ENCODE measurements at regions not wholly inside any gene's neighbourhood (a gene's known extent, or its start where the extent isn't known, plus 50 kb on each side); places are given as distances from the start of the nearest gene placed in this dataset.

DNA sequence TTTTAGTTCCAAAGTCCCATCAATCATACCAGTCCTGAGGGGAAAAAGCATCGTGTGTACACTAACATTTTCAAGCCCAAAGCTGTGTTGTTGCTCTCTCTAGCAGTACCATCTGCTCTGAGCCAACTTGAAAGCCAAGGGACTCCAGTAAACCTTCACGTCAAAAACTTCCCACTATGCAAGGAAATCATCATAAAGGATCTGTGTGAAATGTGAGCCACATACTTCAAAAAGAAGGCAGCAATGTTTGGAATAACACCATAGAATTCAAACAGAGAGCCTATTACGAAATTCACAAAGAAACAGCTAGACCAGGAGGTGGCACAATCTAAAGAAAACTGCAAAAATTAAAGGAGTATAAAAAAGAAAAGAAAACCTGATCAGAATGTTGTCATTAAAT, 399.8 kb upstream of the EPHA7 start:
- TF ChIP-seq, protein P1, sequence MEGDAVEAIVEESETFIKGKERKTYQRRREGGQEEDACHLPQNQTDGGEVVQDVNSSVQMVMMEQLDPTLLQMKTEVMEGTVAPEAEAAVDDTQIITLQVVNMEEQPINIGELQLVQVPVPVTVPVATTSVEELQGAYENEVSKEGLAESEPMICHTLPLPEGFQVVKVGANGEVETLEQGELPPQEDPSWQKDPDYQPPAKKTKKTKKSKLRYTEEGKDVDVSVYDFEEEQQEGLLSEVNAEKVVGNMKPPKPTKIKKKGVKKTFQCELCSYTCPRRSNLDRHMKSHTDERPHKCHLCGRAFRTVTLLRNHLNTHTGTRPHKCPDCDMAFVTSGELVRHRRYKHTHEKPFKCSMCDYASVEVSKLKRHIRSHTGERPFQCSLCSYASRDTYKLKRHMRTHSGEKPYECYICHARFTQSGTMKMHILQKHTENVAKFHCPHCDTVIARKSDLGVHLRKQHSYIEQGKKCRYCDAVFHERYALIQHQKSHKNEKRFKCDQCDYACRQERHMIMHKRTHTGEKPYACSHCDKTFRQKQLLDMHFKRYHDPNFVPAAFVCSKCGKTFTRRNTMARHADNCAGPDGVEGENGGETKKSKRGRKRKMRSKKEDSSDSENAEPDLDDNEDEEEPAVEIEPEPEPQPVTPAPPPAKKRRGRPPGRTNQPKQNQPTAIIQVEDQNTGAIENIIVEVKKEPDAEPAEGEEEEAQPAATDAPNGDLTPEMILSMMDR (IDR thresholded peaks at IDR 0.05; ENCODE audit: extremely low read depth in 1 of 2, insufficient read depth in 1 of 2, low read depth in 1 of 2, low read length in 2 of 2) = no peak
- no peak for TF ChIP-seq EZH2 (IDR thresholded peaks at IDR 0.05; ENCODE audit: borderline replicate concordance, low read depth, low read length, severe bottlenecking)
- no peak for TF ChIP-seq POLR2A (IDR thresholded peaks at IDR 0.05; ENCODE audit: low read depth, low read length)
- TF ChIP-seq JUN (IDR thresholded peaks at IDR 0.05; ENCODE audit: borderline replicate concordance, insufficient read depth, insufficient read length, low read depth) = no peak
- no peak for TF ChIP-seq POLR2AphosphoS5 (IDR thresholded peaks at IDR 0.05; ENCODE audit: insufficient read depth, low read depth, low read length)
- TF ChIP-seq, protein P2, sequence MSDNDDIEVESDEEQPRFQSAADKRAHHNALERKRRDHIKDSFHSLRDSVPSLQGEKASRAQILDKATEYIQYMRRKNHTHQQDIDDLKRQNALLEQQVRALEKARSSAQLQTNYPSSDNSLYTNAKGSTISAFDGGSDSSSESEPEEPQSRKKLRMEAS (IDR thresholded peaks at IDR 0.05; ENCODE audit: insufficient read depth, insufficient read length) = no peak
- TF ChIP-seq GATA2 (IDR thresholded peaks at IDR 0.05; ENCODE audit: insufficient read depth, insufficient read length, low read depth, low read length) = no peak
- TF ChIP-seq FOS (IDR thresholded peaks at IDR 0.05; ENCODE audit: borderline replicate concordance, insufficient read depth, low read length) = no peak
- TF ChIP-seq MYC (IDR thresholded peaks at IDR 0.05; ENCODE audit: low read depth, low read length) = no peak
